ENCODE measurements at regions not wholly inside any gene's neighbourhood (a gene's known extent, or its start where the extent isn't known, plus 50 kb on each side); places are given as distances from the start of the nearest gene placed in this dataset.

DNA sequence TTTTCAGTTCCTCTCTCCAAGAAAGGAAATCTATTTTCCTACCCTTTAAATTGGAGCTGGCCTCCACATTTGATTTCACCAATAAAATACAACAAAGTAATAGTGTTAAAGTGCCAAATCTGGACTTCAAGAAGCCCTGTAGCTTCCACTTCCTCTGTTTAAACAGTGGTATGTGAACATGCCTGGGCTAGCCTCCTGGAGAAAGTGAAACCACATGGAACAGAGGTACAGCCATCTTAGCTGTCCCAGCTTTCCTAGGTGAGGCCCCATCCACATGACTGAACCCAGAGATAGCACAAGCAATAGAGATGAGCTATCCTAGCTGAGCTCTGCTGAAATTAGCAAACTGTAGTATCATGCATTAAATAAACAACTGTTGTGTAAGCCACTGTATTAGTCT is 131.8 kb upstream of the VCX start:
- no peak for TF ChIP-seq EZH2phosphoT487 (conservative IDR thresholded peaks at IDR 0.05; ENCODE audit: low read length)
- TF ChIP-seq, protein P1, sequence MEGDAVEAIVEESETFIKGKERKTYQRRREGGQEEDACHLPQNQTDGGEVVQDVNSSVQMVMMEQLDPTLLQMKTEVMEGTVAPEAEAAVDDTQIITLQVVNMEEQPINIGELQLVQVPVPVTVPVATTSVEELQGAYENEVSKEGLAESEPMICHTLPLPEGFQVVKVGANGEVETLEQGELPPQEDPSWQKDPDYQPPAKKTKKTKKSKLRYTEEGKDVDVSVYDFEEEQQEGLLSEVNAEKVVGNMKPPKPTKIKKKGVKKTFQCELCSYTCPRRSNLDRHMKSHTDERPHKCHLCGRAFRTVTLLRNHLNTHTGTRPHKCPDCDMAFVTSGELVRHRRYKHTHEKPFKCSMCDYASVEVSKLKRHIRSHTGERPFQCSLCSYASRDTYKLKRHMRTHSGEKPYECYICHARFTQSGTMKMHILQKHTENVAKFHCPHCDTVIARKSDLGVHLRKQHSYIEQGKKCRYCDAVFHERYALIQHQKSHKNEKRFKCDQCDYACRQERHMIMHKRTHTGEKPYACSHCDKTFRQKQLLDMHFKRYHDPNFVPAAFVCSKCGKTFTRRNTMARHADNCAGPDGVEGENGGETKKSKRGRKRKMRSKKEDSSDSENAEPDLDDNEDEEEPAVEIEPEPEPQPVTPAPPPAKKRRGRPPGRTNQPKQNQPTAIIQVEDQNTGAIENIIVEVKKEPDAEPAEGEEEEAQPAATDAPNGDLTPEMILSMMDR (IDR thresholded peaks at IDR 0.05; ENCODE audit: insufficient read depth, low read length, poor library complexity, severe bottlenecking), result no peak

Data from SU-DHL-6 (cell line).